Fibroblast of lung (primary cell): ENCODE measurements at regions not wholly inside any gene's neighbourhood (a gene's known extent, or its start where the extent isn't known, plus 50 kb on each side); places are given as distances from the start of the nearest gene placed in this dataset.
"Not testable (repeated sequence)": the region's sequence is repeated elsewhere in the genome, so short reads cannot be mapped to it uniquely, and the experiment has no call there.

Source experiments
- DNase-seq, 2 donors: peaks; one replicate each; pipeline versions ENCODE4 v3.0.0 to v3.0.0-alpha.2; 2010; ENCODE audit warnings: low read depth in 2 of 2
- H2AFZ ChIP-seq: 2 replicates; pipeline ENCODE4 v1.5.1; 2012; ENCODE audit warnings: low read length, control low read depth, inconsistent platforms
- H3K27ac ChIP-seq: 2 replicates; pipeline ENCODE4 v1.5.1; 2011; ENCODE audit warnings: low read length, control low read depth; ENCODE audit not compliant: insufficient read depth
- H3K27me3 ChIP-seq: 2 replicates; pipeline ENCODE4 v1.5.1; 2011; ENCODE audit warnings: mild to moderate bottlenecking, low read length; ENCODE audit not compliant: control insufficient read depth, insufficient read depth
- H3K36me3 ChIP-seq: 2 replicates; pipeline ENCODE4 v1.5.1; 2011; ENCODE audit warnings: low read length; ENCODE audit not compliant: control insufficient read depth, insufficient read depth
- H3K4me1 ChIP-seq: 2 replicates; pipeline ENCODE4 v1.5.1; 2011; ENCODE audit warnings: low read length; ENCODE audit not compliant: control insufficient read depth, insufficient read depth; ENCODE audit errors: extremely low read depth
- H3K4me2 ChIP-seq: 2 replicates; pipeline ENCODE4 v1.5.1; 2011; ENCODE audit warnings: low read length, control low read depth; ENCODE audit not compliant: insufficient read depth; ENCODE audit errors: extremely low read depth
- H3K4me3 ChIP-seq, 4 experiments: fragments of 200-600 bp in 1 of 4; sonication (generic) in 1 of 4; replicated peaks in 1 of 4; 2 replicates each; pipeline ENCODE4 v1.5.1; 2011 to 2016; ENCODE audit warnings: low read length in 4 of 4, low read depth in 3 of 4, mild to moderate bottlenecking in 3 of 4, control low read depth in 2 of 4, inconsistent platforms in 1 of 4, mixed read lengths in 1 of 4; ENCODE audit not compliant: insufficient read depth in 1 of 4; ENCODE audit errors: control extremely low read depth in 1 of 4
- H3K79me2 ChIP-seq: 2 replicates; pipeline ENCODE4 v1.5.1; 2012; ENCODE audit warnings: mild to moderate bottlenecking, low read length, inconsistent platforms; ENCODE audit not compliant: control insufficient read depth, insufficient read depth
- H3K9ac ChIP-seq: 2 replicates; pipeline ENCODE4 v1.5.1; 2011; ENCODE audit warnings: mild to moderate bottlenecking, low read length, control low read depth; ENCODE audit not compliant: insufficient read depth
- H3K9me3 ChIP-seq: 2 replicates; pipeline ENCODE4 v1.5.1; 2012; ENCODE audit warnings: low read depth, low read length; ENCODE audit not compliant: control insufficient read depth, insufficient read depth
- H4K20me1 ChIP-seq: 2 replicates; pipeline ENCODE4 v1.5.1; 2011; ENCODE audit warnings: low read length; ENCODE audit not compliant: control insufficient read depth, insufficient read depth; ENCODE audit errors: extremely low read depth
- EZH2 ChIP-seq: IDR thresholded peaks from 2 replicates; pipeline ENCODE4 v1.5.1; 2012; ENCODE audit warnings: low read length, control low read depth, mild to moderate bottlenecking; ENCODE audit errors: missing control alignments
- TF ChIP-seq, protein P1 (sequence below), 2 donors: IDR thresholded peaks in 1 of 2; conservative IDR thresholded peaks in 1 of 2; 1 replicate in 1 of 2; 2 replicates in 1 of 2; pipeline ENCODE4 v1.5.1; 2011 to 2012; ENCODE audit warnings: low read length in 2 of 2, control low read depth in 1 of 2, inconsistent platforms in 1 of 2, low read depth in 1 of 2, mild to moderate bottlenecking in 1 of 2

DNA sequence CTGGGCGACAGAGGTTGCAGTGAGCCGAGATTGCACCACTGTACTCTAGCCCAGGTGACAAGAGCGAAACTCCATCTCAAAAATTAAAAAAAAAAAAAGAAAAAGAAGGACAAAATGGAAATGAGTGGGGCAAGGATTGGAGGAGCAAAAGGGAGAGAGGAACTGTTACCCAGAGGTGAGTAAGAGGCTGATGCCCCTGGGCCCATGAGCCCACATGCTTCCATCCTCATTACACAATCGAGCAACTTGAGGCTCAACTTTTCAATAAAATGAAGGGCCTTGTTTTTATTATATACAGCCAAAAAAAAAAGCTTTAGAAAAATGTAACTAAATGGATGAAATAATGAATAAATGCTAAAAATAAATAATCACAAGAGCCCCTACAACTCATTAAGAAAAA is 91.7 kb upstream of the YWHAQ start:
- Histone ChIP-seq H4K20me1 (no peaks in the 10 kb centered on the region), H3K9ac (no peak overlapping the region), H3K4me3 (no peak overlapping the region), H3K27ac (no peak overlapping the region), H3K27me3 (no peaks in the 10 kb centered on the region), H3K36me3 (no peaks in the 10 kb centered on the region), H3K4me1 (no peaks in the 10 kb centered on the region), H2AFZ (no peak overlapping the region), H3K79me2 (no peaks in the 10 kb centered on the region), H3K9me3 (no peaks in the 10 kb centered on the region), H3K4me2 (no peak overlapping the region)
- DNase-seq, result no peak
- TF ChIP-seq, protein P1, sequence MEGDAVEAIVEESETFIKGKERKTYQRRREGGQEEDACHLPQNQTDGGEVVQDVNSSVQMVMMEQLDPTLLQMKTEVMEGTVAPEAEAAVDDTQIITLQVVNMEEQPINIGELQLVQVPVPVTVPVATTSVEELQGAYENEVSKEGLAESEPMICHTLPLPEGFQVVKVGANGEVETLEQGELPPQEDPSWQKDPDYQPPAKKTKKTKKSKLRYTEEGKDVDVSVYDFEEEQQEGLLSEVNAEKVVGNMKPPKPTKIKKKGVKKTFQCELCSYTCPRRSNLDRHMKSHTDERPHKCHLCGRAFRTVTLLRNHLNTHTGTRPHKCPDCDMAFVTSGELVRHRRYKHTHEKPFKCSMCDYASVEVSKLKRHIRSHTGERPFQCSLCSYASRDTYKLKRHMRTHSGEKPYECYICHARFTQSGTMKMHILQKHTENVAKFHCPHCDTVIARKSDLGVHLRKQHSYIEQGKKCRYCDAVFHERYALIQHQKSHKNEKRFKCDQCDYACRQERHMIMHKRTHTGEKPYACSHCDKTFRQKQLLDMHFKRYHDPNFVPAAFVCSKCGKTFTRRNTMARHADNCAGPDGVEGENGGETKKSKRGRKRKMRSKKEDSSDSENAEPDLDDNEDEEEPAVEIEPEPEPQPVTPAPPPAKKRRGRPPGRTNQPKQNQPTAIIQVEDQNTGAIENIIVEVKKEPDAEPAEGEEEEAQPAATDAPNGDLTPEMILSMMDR (conservative IDR thresholded peaks at IDR 0.05 in 1 of 2, IDR thresholded peaks at IDR 0.05 in 1 of 2; ENCODE audit: low read depth in 1 of 2, low read length in 2 of 2), result no peak
- no peak for TF ChIP-seq EZH2

DNA sequence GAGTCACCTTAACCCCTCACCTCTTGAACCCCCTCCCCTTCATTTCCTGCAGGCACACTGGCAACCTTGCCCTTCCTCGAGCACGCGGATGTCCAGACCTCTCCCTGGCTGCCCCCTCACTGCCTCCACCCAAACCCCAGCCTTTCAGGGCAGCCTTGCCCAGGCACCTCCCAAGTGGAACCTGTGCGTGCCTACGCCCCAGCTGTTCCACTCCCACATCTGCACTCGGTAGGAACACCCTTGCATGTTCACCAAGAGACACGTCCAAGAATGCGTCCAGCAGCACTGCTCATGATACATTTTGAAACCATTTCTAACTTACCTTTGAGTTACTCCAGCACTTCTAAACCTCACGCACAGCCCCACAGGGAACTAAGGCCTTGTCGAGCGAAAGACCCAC is 93.8 kb upstream of the YWHAQ start:
- H3K9me3 ChIP-seq, result no peaks in the 10 kb centered on the region
- no peak overlapping the region for H3K4me2 ChIP-seq
- no peak overlapping the region for H2AFZ ChIP-seq
- no peak overlapping the region for H3K27ac ChIP-seq
- H3K4me3 ChIP-seq, result no peak overlapping the region
- DNase-seq, result no peak
- no peaks in the 10 kb centered on the region for H3K27me3 ChIP-seq
- no peak overlapping the region for H3K9ac ChIP-seq
- no peaks in the 10 kb centered on the region for H3K79me2 ChIP-seq
- H4K20me1 ChIP-seq, result no peaks in the 10 kb centered on the region
- TF ChIP-seq, protein P1 (conservative IDR thresholded peaks at IDR 0.05 in 1 of 2, IDR thresholded peaks at IDR 0.05 in 1 of 2; ENCODE audit: low read depth in 1 of 2, low read length in 2 of 2), result no peak
- TF ChIP-seq EZH2, result no peak
- H3K4me1 ChIP-seq, result no peaks in the 10 kb centered on the region
- H3K36me3 ChIP-seq, result no peaks in the 10 kb centered on the region

DNA sequence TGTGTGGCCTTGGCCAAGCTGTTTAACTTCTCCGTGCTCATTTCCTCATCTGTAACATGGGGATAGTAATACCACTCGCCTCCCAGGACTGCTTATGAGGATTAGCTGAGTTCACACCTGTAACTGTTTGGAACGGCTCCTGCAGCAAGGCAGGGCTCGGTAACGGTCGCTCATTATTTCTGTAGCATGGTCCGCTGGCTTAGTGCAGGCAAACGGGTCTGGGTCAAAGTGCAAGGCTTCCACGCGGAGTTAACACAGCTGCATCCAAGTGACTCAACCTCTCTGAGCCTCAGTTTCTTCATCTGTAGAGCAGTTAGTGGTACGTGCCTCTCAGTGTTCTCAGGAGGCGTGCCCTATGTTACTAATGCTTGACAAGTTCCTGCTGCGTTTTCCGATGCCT is 94.3 kb upstream of the YWHAQ start:
- DNase-seq, result no peak
- no peak overlapping the region for H2AFZ ChIP-seq
- no peaks in the 10 kb centered on the region for H3K27me3 ChIP-seq
- H4K20me1 ChIP-seq, result no peaks in the 10 kb centered on the region
- no peak overlapping the region for H3K4me3 ChIP-seq
- H3K9me3 ChIP-seq, result no peaks in the 10 kb centered on the region
- H3K4me1 ChIP-seq, result no peaks in the 10 kb centered on the region
- no peaks in the 10 kb centered on the region for H3K36me3 ChIP-seq
- no peak overlapping the region for H3K9ac ChIP-seq
- no peak overlapping the region for H3K4me2 ChIP-seq
- H3K27ac ChIP-seq, result no peak overlapping the region
- TF ChIP-seq EZH2, result no peak
- TF ChIP-seq, protein P1 (conservative IDR thresholded peaks at IDR 0.05 in 1 of 2, IDR thresholded peaks at IDR 0.05 in 1 of 2; ENCODE audit: low read depth in 1 of 2, low read length in 2 of 2), result no peak
- no peaks in the 10 kb centered on the region for H3K79me2 ChIP-seq

DNA sequence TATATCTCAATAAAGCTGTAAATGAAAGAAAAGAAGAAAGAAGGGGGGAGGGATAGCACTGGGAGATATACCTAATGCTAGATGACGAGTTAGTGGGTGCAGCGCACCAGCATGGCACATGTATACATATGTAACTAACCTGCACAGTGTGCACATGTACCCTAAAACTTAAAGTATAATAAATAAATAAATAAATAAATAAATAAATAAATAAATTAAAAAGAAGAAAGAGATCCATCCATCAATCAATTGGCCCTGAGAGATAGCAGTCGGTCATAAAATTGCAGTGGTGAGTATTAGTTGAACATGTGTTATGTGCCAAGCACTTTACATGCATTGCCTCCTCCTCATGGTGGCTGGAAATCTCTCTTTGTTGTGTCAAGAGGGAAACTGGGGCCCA is 95.2 kb upstream of the YWHAQ start:
- not testable (repeated sequence) for H3K4me3 ChIP-seq, H3K27ac ChIP-seq, H3K79me2 ChIP-seq, DNase-seq, H3K9me3 ChIP-seq, H3K27me3 ChIP-seq, H3K9ac ChIP-seq, H2AFZ ChIP-seq, H3K4me1 ChIP-seq, H4K20me1 ChIP-seq, H3K4me2 ChIP-seq, H3K36me3 ChIP-seq

DNA sequence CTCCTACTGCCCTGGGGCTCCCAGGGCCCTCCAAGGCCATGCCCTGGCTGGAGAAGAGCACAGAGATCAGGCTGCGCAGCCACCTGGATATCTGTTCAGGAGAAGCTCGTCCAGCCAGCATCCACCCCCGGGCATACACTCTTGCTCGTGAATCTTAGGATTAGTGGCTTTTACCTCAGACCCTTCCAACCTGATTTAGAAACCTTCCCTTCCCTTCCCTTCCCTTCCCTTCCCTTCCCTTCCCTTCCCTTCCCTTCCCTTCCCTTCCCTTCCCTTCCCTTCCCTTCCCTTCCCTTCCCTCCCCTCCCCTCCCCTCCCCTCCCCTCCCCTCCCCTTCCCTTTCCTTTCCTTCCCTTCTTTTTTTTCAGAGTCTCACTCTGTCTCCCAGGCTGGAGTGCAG is 99.7 kb upstream of the YWHAQ start:
- H4K20me1 ChIP-seq, H3K4me2 ChIP-seq, H3K4me1 ChIP-seq, H3K9me3 ChIP-seq, H3K79me2 ChIP-seq, H2AFZ ChIP-seq, H3K4me3 ChIP-seq, DNase-seq, H3K36me3 ChIP-seq, H3K27me3 ChIP-seq, H3K27ac ChIP-seq, H3K9ac ChIP-seq: not testable (repeated sequence)
